Activated CD4-positive, alpha-beta T cell treated with anti-CD3 and anti-CD28 coated beads, Interleukin-2, amount 10 ng/mL, durations not matched to agents 24 days and 14 days (primary cell): ENCODE measurements at regions not wholly inside any gene's neighbourhood (a gene's known extent, or its start where the extent isn't known, plus 50 kb on each side); places are given as distances from the start of the nearest gene placed in this dataset.
"Not testable (repeated sequence)": the region's sequence is repeated elsewhere in the genome, so short reads cannot be mapped to it uniquely, and the experiment has no call there.

Source experiments
- DNase-seq: peaks from one replicate; pipeline ENCODE4 v3.0.0; 2022
- H3K27ac Mint-ChIP-seq: one replicate; pipeline ENCODE4 v1.8.0; 2022; ENCODE audit warnings: mild to moderate bottlenecking, mixed read lengths
- H3K27me3 Mint-ChIP-seq: one replicate; pipeline ENCODE4 v1.8.0; 2022; ENCODE audit warnings: mixed read lengths
- H3K36me3 Mint-ChIP-seq: one replicate; pipeline ENCODE4 v1.8.0; 2022; ENCODE audit warnings: low read depth, mild to moderate bottlenecking, mixed read lengths
- H3K4me1 Mint-ChIP-seq: one replicate; pipeline ENCODE4 v1.8.0; 2021; ENCODE audit warnings: mixed read lengths
- H3K4me3 Mint-ChIP-seq: one replicate; pipeline ENCODE4 v1.8.0; 2022; ENCODE audit warnings: mild to moderate bottlenecking, moderate library complexity, mixed read lengths
- H3K9me3 Mint-ChIP-seq: one replicate; pipeline ENCODE4 v1.8.0; 2021; ENCODE audit warnings: mixed read lengths
- intact Hi-C: fragments of 100-400 bp; cut with micrococcal nuclease; formaldehyde crosslinking; loops from one replicate; pipeline ENCODE4 v1.15.1; 2023

- Mint-ChIP-seq H3K4me1 (no peaks in the 10 kb centered on the region), H3K9me3 (no peaks in the 10 kb centered on the region), H3K27ac (no peak overlapping the region), H3K4me3 (no peak overlapping the region), H3K27me3 (no peaks in the 10 kb centered on the region), H3K36me3 (no peaks in the 10 kb centered on the region)
- intact Hi-C loops = no loop called here
- no peak for DNase-seq
Measured at GRCh38 chrX:112577146-112577545, 102.6 kb downstream of the LHFPL1 start.

GRCh38 chrX:112571388-112571787, 108.3 kb downstream of the LHFPL1 start:
- DNase-seq = no peak
- Mint-ChIP-seq H3K9me3 (no peaks in the 10 kb centered on the region), H3K4me3 (no peak overlapping the region), H3K4me1 (no peaks in the 10 kb centered on the region), H3K27me3 (no peaks in the 10 kb centered on the region), H3K27ac (no peak overlapping the region), H3K36me3 (no peaks in the 10 kb centered on the region)
- intact Hi-C loops = no loop called here

GRCh38 chrX:112555831-112556230, 123.9 kb downstream of the LHFPL1 start:
- no peak overlapping the region for H3K4me3 Mint-ChIP-seq
- no peaks in the 10 kb centered on the region for H3K4me1 Mint-ChIP-seq
- intact Hi-C loops = no loop called here
- no peaks in the 10 kb centered on the region for H3K36me3 Mint-ChIP-seq
- DNase-seq = no peak
- H3K27ac Mint-ChIP-seq = no peak overlapping the region
- H3K9me3 Mint-ChIP-seq = no peaks in the 10 kb centered on the region
- no peaks in the 10 kb centered on the region for H3K27me3 Mint-ChIP-seq

GRCh38 chrX:112545051-112545450, 134.7 kb downstream of the LHFPL1 start:
- Mint-ChIP-seq H3K4me1 (no peaks in the 10 kb centered on the region), H3K36me3 (no peaks in the 10 kb centered on the region), H3K9me3 (no peaks in the 10 kb centered on the region), H3K27me3 (no peaks in the 10 kb centered on the region), H3K27ac (no peak overlapping the region), H3K4me3 (no peak overlapping the region)
- DNase-seq = no peak
- intact Hi-C loops = no loop called here

GRCh38 chrX:112536544-112536943, 143.2 kb downstream of the LHFPL1 start:
- no peaks in the 10 kb centered on the region for H3K4me1 Mint-ChIP-seq
- no peak for DNase-seq
- intact Hi-C loops = no loop called here
- no peaks in the 10 kb centered on the region for H3K36me3 Mint-ChIP-seq
- no peak overlapping the region for H3K27ac Mint-ChIP-seq
- H3K27me3 Mint-ChIP-seq = no peaks in the 10 kb centered on the region
- H3K9me3 Mint-ChIP-seq = no peaks in the 10 kb centered on the region
- H3K4me3 Mint-ChIP-seq = no peak overlapping the region

GRCh38 chrX:112527903-112528302, 151.8 kb downstream of the LHFPL1 start:
- H3K27me3 Mint-ChIP-seq = no peaks in the 10 kb centered on the region
- H3K36me3 Mint-ChIP-seq = no peaks in the 10 kb centered on the region
- H3K4me1 Mint-ChIP-seq = no peaks in the 10 kb centered on the region
- no peak overlapping the region for H3K4me3 Mint-ChIP-seq
- intact Hi-C loops = no loop called here
- no peak for DNase-seq
- peaks cover 10% of the 10 kb centered on the region for H3K9me3 Mint-ChIP-seq
- H3K27ac Mint-ChIP-seq = no peak overlapping the region

- Mint-ChIP-seq H3K27ac (no peak overlapping the region), H3K36me3 (no peaks in the 10 kb centered on the region), H3K4me3 (no peak overlapping the region), H3K4me1 (no peaks in the 10 kb centered on the region), H3K27me3 (no peaks in the 10 kb centered on the region), H3K9me3 (peaks cover 10% of the 10 kb centered on the region)
- no peak for DNase-seq
- intact Hi-C loops = no loop called here
Measured at GRCh38 chrX:112521676-112522075, 158.1 kb downstream of the LHFPL1 start.

- H3K36me3 Mint-ChIP-seq = no peaks in the 10 kb centered on the region
- intact Hi-C loops = no loop called here
Measured at GRCh38 chrX:112520124-112520523, 159.6 kb downstream of the LHFPL1 start.

GRCh38 chrX:112513154-112513553, 166.6 kb downstream of the LHFPL1 start:
- Mint-ChIP-seq H3K4me1 (no peaks in the 10 kb centered on the region), H3K4me3 (no peak overlapping the region), H3K27ac (no peak overlapping the region), H3K36me3 (no peaks in the 10 kb centered on the region), H3K9me3 (no peaks in the 10 kb centered on the region), H3K27me3 (no peaks in the 10 kb centered on the region)
- intact Hi-C loops = no loop called here
- no peak for DNase-seq

More at GRCh38 chrX:112520124-112520523, 159.6 kb downstream of the LHFPL1 start:
- peaks cover 5% of the 10 kb centered on the region for H3K9me3 Mint-ChIP-seq
- no peaks in the 10 kb centered on the region for H3K4me1 Mint-ChIP-seq
- H3K27me3 Mint-ChIP-seq = no peaks in the 10 kb centered on the region
- H3K27ac Mint-ChIP-seq = no peak overlapping the region
- no peak overlapping the region for H3K4me3 Mint-ChIP-seq
- DNase-seq = no peak

GRCh38 chrX:112512509-112512908, 167.2 kb downstream of the LHFPL1 start:
- H3K9me3 Mint-ChIP-seq = no peaks in the 10 kb centered on the region
- DNase-seq = no peak
- H3K4me3 Mint-ChIP-seq = no peak overlapping the region
- no peaks in the 10 kb centered on the region for H3K4me1 Mint-ChIP-seq
- intact Hi-C loops = no loop called here
- no peaks in the 10 kb centered on the region for H3K36me3 Mint-ChIP-seq
- H3K27me3 Mint-ChIP-seq = no peaks in the 10 kb centered on the region
- no peak overlapping the region for H3K27ac Mint-ChIP-seq

GRCh38 chrX:112510629-112511028, 169.1 kb downstream of the LHFPL1 start:
- Mint-ChIP-seq H3K4me3 (no peak overlapping the region), H3K27ac (no peak overlapping the region), H3K9me3 (no peaks in the 10 kb centered on the region), H3K4me1 (no peaks in the 10 kb centered on the region), H3K36me3 (no peaks in the 10 kb centered on the region), H3K27me3 (no peaks in the 10 kb centered on the region)
- DNase-seq = no peak
- intact Hi-C loops = no loop called here

- DNase-seq = no peak
- Mint-ChIP-seq H3K27me3 (no peaks in the 10 kb centered on the region), H3K4me1 (no peaks in the 10 kb centered on the region), H3K4me3 (no peak overlapping the region), H3K36me3 (no peaks in the 10 kb centered on the region), H3K27ac (no peak overlapping the region), H3K9me3 (no peaks in the 10 kb centered on the region)
- intact Hi-C loops = no loop called here
Measured at GRCh38 chrX:112477653-112478052, 202.1 kb downstream of the LHFPL1 start.

- no peak overlapping the region for H3K4me3 Mint-ChIP-seq
Measured at GRCh38 chrX:112473654-112474053, 206.1 kb downstream of the LHFPL1 start.

GRCh38 chrX:112470551-112470950, 209.2 kb downstream of the LHFPL1 start:
- Mint-ChIP-seq H3K4me1 (no peaks in the 10 kb centered on the region), H3K36me3 (no peaks in the 10 kb centered on the region), H3K27me3 (no peaks in the 10 kb centered on the region), H3K27ac (no peak overlapping the region), H3K4me3 (no peak overlapping the region), H3K9me3 (no peaks in the 10 kb centered on the region)
- intact Hi-C loops = no loop called here
- DNase-seq = no peak

More at GRCh38 chrX:112473654-112474053, 206.1 kb downstream of the LHFPL1 start:
- Mint-ChIP-seq H3K27ac (no peak overlapping the region), H3K27me3 (no peaks in the 10 kb centered on the region), H3K9me3 (no peaks in the 10 kb centered on the region), H3K4me1 (no peaks in the 10 kb centered on the region), H3K36me3 (no peaks in the 10 kb centered on the region)
- intact Hi-C loops = no loop called here
- DNase-seq = no peak

- H3K4me3 Mint-ChIP-seq, H3K4me1 Mint-ChIP-seq, intact Hi-C loops, DNase-seq, H3K9me3 Mint-ChIP-seq, H3K27ac Mint-ChIP-seq, H3K27me3 Mint-ChIP-seq, H3K36me3 Mint-ChIP-seq: not testable (repeated sequence)
Measured at GRCh38 chrX:112461949-112462450, 217.7 kb downstream of the LHFPL1 start.
